Heart right ventricle (tissue), 16 donors: ENCODE measurements at regions not wholly inside any gene's neighbourhood (a gene's known extent, or its start where the extent isn't known, plus 50 kb on each side); places are given as distances from the start of the nearest gene placed in this dataset.

Experiments
- ATAC-seq, 8 donors: fragments of 200-7000 bp; cut with Tn5 transposase; one replicate each; pipeline ENCODE4 v1.9.1; 2020; ENCODE audit warnings: mild to moderate bottlenecking in 8 of 8, moderate library complexity in 8 of 8, moderate number of reproducible peaks in 1 of 8
- DNase-seq, 2 donors: peaks; one replicate each; pipeline ENCODE4 v3.0.0-alpha.2; 2020
- H3K27ac ChIP-seq, 10 donors: fragments of 200-600 bp; sonication (generic) in 2 of 10; one replicate each; pipeline versions ENCODE4 v1.5.0 to v1.8.0; 2020 to 2022; ENCODE audit warnings: mild to moderate bottlenecking in 3 of 10
- H3K27me3 ChIP-seq, 7 donors: fragments of 200-600 bp; one replicate each; pipeline ENCODE4 v1.8.0; 2021 to 2022; ENCODE audit warnings: mild to moderate bottlenecking in 2 of 7
- H3K36me3 ChIP-seq, 9 donors: fragments of 200-600 bp; sonication (generic) in 1 of 9; one replicate each; pipeline versions ENCODE4 v1.5.0 to v1.8.0; 2020 to 2022; ENCODE audit warnings: mild to moderate bottlenecking in 2 of 9
- H3K4me1 ChIP-seq, 9 donors: fragments of 200-600 bp; sonication (generic) in 1 of 9; one replicate each; pipeline versions ENCODE4 v1.5.0 to v1.8.0; 2020 to 2022; ENCODE audit warnings: mild to moderate bottlenecking in 4 of 9
- H3K4me3 ChIP-seq, 10 donors: fragments of 200-600 bp; sonication (generic) in 2 of 10; one replicate each; pipeline versions ENCODE4 v1.5.0 to v1.8.0; 2020 to 2022; ENCODE audit warnings: mild to moderate bottlenecking in 7 of 10, moderate library complexity in 2 of 10
- H3K9me3 ChIP-seq, 11 donors: fragments of 200-600 bp in 10 of 11; sonication (generic) in 2 of 11; one replicate each; pipeline versions ENCODE4 v1.5.0 to v1.8.0; 2013 to 2022; ENCODE audit warnings: mild to moderate bottlenecking in 2 of 11, control low read depth in 1 of 11, moderate library complexity in 1 of 11
- CTCF ChIP-seq, 9 donors: fragments of 200-600 bp; sonication (generic) in 2 of 9; IDR thresholded peaks; one replicate each; pipeline versions ENCODE4 v1.5.0 to v1.8.0; 2021 to 2022; ENCODE audit warnings: antibody characterized with exemption in 9 of 9, mild to moderate bottlenecking in 5 of 9, moderate library complexity in 1 of 9
- WGBS, 2 donors: extraction: QIAGEN DNeasy Blood & Tissue Kit; methylation state at CpG; one replicate each; pipeline ENCODE4 v1.1.7; 2013; ENCODE audit warnings: inconsistent platforms in 1 of 2; 5-methylcytosine and 5-hydroxymethylcytosine counted together
- intact Hi-C, 10 donors: fragments of 100-400 bp; cut with DNase I; formaldehyde crosslinking; loops; one replicate each; pipeline versions ENCODE4 v1.11.1 to v1.14.2; 2022
- donor health status: Arrhythmogenic right ventricular cardiomyopathy.
- donor health status: ischemic (EF 13 %, LVEDD 7.1; RV severe dilation, severe dysfunction).
- donor health status: healthy with polysubstance abuse.
- donor health status: DM: no; HTN: yes; CAD: no.
- donor health status: DM: no; HTN: no; CAD: no.
- donor health status: ischemic (EF 25% LVEDD 6.9; RV normal size, moderate dysfunction).
- donor health status: ischemic (EF 25% LVEDD 5.7; RV mildly dilated, moderate dysfunction).
- donor health status: healthy.
- donor health status: DM: yes; HTN: yes; CAD: no.
- donor health status: Ischemic cardiomyopathy.
- donor health status: ischemic (EF 35%, LVEDD 5.7; RV mildly dilated, moderate dysfunction).
- donor health status: nonischemic (EF 11% LVEDD 7.7; RV severe dilation, severe dysfunction).
- donor health status: DM: yes; HTN: yes; CAD: no.
- donor health status: PGD.
- donor health status: ischemic (EF 29% LVEDD 5.4; RV normal size, mild dysfunction).
- donor health status: nonischemic (EF 23%, LVEDD 6.1; RV moderate dilation, normal function).

GRCh38 chr2:195560209-195560895 is 96.7 kb upstream of the SLC39A10 start:
- Histone ChIP-seq H3K36me3 (no peaks in the 10 kb centered on the region), H3K27ac (peak overlapping the region in 3 of 10 donors; percentile 48 to 87 (median 53)), H3K27me3 (peaks cover 0 to 4% (median 0%) of the 10 kb centered on the region in 7 donors), H3K9me3 (no peaks in the 10 kb centered on the region), H3K4me1 (peaks cover 0 to 46% (median 0%) of the 10 kb centered on the region in 9 donors), H3K4me3 (no peak overlapping the region)
- intact Hi-C loops, result no loop called here
- TF ChIP-seq CTCF (IDR thresholded peaks at IDR 0.05), result no peak
- DNase-seq, result no peak
- no peak for ATAC-seq
- 82 to 85% methylated on average over 10 of the region's 10 CpGs for WGBS, 2 donors

GRCh38 chr2:195559431-195559914 is 97.6 kb upstream of the SLC39A10 start:
- WGBS, 2 donors, result 52 to 54% methylated on average over 5 of the region's 5 CpGs
- ATAC-seq, result peak in 7 of 8 donors; percentile 28 to 89 (median 46)
- peaks cover 0 to 46% (median 0%) of the 10 kb centered on the region in 9 donors for H3K4me1 ChIP-seq

GRCh38 chr2:195555971-195556370 is 101.1 kb upstream of the SLC39A10 start:
- no peak overlapping the region for H3K27ac ChIP-seq
- H3K4me1 ChIP-seq, result peaks cover 0 to 34% (median 0%) of the 10 kb centered on the region in 9 donors
- ATAC-seq (no peak), DNase-seq (no peak)
- no peaks in the 10 kb centered on the region for H3K36me3 ChIP-seq
- WGBS, 2 donors, result 97% methylated on average over 1 of the region's 1 CpG
- H3K9me3 ChIP-seq, result no peaks in the 10 kb centered on the region
- intact Hi-C loops, result no loop called here
- H3K27me3 ChIP-seq, result no peaks in the 10 kb centered on the region
- no peak overlapping the region for H3K4me3 ChIP-seq
- TF ChIP-seq CTCF (IDR thresholded peaks at IDR 0.05), result no peak

More at GRCh38 chr2:195559431-195559914, 97.6 kb upstream of the SLC39A10 start:
- DNase-seq, result peak in 1 of 2 donors; percentile 23
- Histone ChIP-seq H3K27ac (peak overlapping the region in 4 of 10 donors; percentile 26 to 87 (median 50)), H3K36me3 (no peaks in the 10 kb centered on the region), H3K9me3 (no peaks in the 10 kb centered on the region), H3K27me3 (peaks cover 0 to 4% (median 0%) of the 10 kb centered on the region in 7 donors), H3K4me3 (no peak overlapping the region)
- no peak for TF ChIP-seq CTCF (IDR thresholded peaks at IDR 0.05)
- intact Hi-C loops, result no loop called here

- H3K4me3 ChIP-seq, result no peak overlapping the region
- TF ChIP-seq CTCF (IDR thresholded peaks at IDR 0.05), result no peak
- H3K36me3 ChIP-seq, result no peaks in the 10 kb centered on the region
- peaks cover 0 to 6% (median 0%) of the 10 kb centered on the region in 9 donors for H3K4me1 ChIP-seq
- DNase-seq (no peak), ATAC-seq (no peak)
- peak overlapping the region in 1 of 10 donors; percentile 44 for H3K27ac ChIP-seq
- intact Hi-C loops, result no loop called here
- WGBS, 2 donors, result 73 to 84% methylated on average over 1 of the region's 1 CpG
- H3K27me3 ChIP-seq, result peaks cover 0 to 8% (median 0%) of the 10 kb centered on the region in 7 donors
- peaks cover 0 to 18% (median 7%) of the 10 kb centered on the region in 11 donors for H3K9me3 ChIP-seq
These were observed 104.4 kb upstream of the SLC39A10 start for GRCh38 chr2:195552581-195552980.
